ENCODE measurements at regions not wholly inside any gene's neighbourhood (a gene's known extent, or its start where the extent isn't known, plus 50 kb on each side); places are given as distances from the start of the nearest gene placed in this dataset.
"Not testable (repeated sequence)": the region's sequence is repeated elsewhere in the genome, so short reads cannot be mapped to it uniquely, and the experiment has no call there.

- not testable (repeated sequence) for TF ChIP-seq CTCF (IDR thresholded peaks at IDR 0.05; ENCODE audit: low read depth, low read length); EZH2phosphoT487 (IDR thresholded peaks at IDR 0.05; ENCODE audit: low read depth)
Measured at GRCh38 chr7:35956988-35957387, 156.1 kb downstream of the SEPTIN7 start.
